HG02938 (cell line): ENCODE measurements at regions not wholly inside any gene's neighbourhood (a gene's known extent, or its start where the extent isn't known, plus 50 kb on each side); places are given as distances from the start of the nearest gene placed in this dataset.

Experiments
- ATAC-seq: cut with Tn5 transposase; IDR thresholded peaks from one replicate; pipeline ENCODE4 v1.9.1; 2021; ENCODE audit warnings: mild to moderate bottlenecking, moderate library complexity; ENCODE audit not compliant: unreplicated experiment

GRCh38 chr4:4775493-4776004 is 83.9 kb upstream of the MSX1 start:
- ATAC-seq: no peak

GRCh38 chr4:4772534-4772933 is 86.9 kb upstream of the MSX1 start:
- ATAC-seq: no peak

GRCh38 chr4:4771160-4771559 is 88.3 kb upstream of the MSX1 start:
- no peak for ATAC-seq

GRCh38 chr4:4770610-4771009 is 88.9 kb upstream of the MSX1 start:
- no peak for ATAC-seq

- ATAC-seq: no peak
Observed at GRCh38 chr4:4766564-4766963, 92.9 kb upstream of the MSX1 start.

GRCh38 chr4:4765811-4766210 is 93.7 kb upstream of the MSX1 start:
- ATAC-seq: no peak

- no peak for ATAC-seq
Observed at GRCh38 chr4:4764558-4764905, 94.9 kb upstream of the MSX1 start.

- ATAC-seq: no peak
Observed at GRCh38 chr4:4763822-4764557, 95.5 kb upstream of the MSX1 start.

GRCh38 chr4:4762909-4763821 is 96.3 kb upstream of the MSX1 start:
- peak; percentile 96 for ATAC-seq

GRCh38 chr4:4762300-4762699 is 97.2 kb upstream of the MSX1 start:
- ATAC-seq: no peak

- no peak for ATAC-seq
Observed at GRCh38 chr4:4761128-4761982, 98.1 kb upstream of the MSX1 start.

GRCh38 chr4:4759883-4760282 is 99.6 kb upstream of the MSX1 start:
- ATAC-seq: no peak

- no peak for ATAC-seq
Observed at GRCh38 chr4:4759232-4759631, 100.2 kb upstream of the MSX1 start.

GRCh38 chr4:4758681-4759080 is 100.8 kb upstream of the MSX1 start:
- peak; percentile 31 for ATAC-seq

- ATAC-seq: no peak
Observed at GRCh38 chr4:4755306-4755705, 104.2 kb upstream of the MSX1 start.

- no peak for ATAC-seq
Observed at GRCh38 chr4:4754641-4755040, 104.8 kb upstream of the MSX1 start.

GRCh38 chr4:4753643-4754042 is 105.8 kb upstream of the MSX1 start:
- no peak for ATAC-seq

- no peak for ATAC-seq
Observed at GRCh38 chr4:4752576-4753401, 106.7 kb upstream of the MSX1 start.

GRCh38 chr4:4752025-4752424 is 107.4 kb upstream of the MSX1 start:
- no peak for ATAC-seq

GRCh38 chr4:4750187-4750586 is 109.3 kb upstream of the MSX1 start:
- no peak for ATAC-seq
